MCF 10A (cell line): ENCODE measurements at regions not wholly inside any gene's neighbourhood (a gene's known extent, or its start where the extent isn't known, plus 50 kb on each side); places are given as distances from the start of the nearest gene placed in this dataset.

Experiments used
- BruUV-seq: library from RNA; stranded (reverse); fragments of 400-500 nt; replicated peaks from 2 replicates; lab custom pipeline; 2021; lab: Mats Ljungman, UMichigan
- CTCF ChIA-PET: fragments of 300-600 bp; sonication (Branson Sonifier 250); formaldehyde crosslinking; extraction: SDS; loops from one replicate; lab custom pipeline; 2021; ENCODE audit warnings: antibody characterized with exemption, inconsistent platforms; lab: Yijun Ruan, JAX
- POLR2A ChIA-PET: fragments of 300-600, 350-650 bp; sonication (Branson Sonifier 250); formaldehyde crosslinking; extraction: SDS; loops from one replicate; lab custom pipeline; 2020; ENCODE audit warnings: antibody characterized with exemption, inconsistent platforms; lab: Yijun Ruan, JAX
- DNase-seq: peaks from one replicate; pipeline ENCODE4 v3.0.0-alpha.2; 2018; ENCODE audit not compliant: unreplicated experiment
- H3K27ac Mint-ChIP-seq: one replicate; pipeline ENCODE4 v1.8.0; 2022; ENCODE audit warnings: mild to moderate bottlenecking, low read depth, mixed read lengths; ENCODE audit not compliant: unreplicated experiment
- H3K27me3 Mint-ChIP-seq: one replicate; pipeline ENCODE4 v1.8.0; 2022; ENCODE audit warnings: mixed read lengths; ENCODE audit not compliant: insufficient read depth, unreplicated experiment
- H3K36me3 Mint-ChIP-seq: one replicate; pipeline ENCODE4 v1.8.0; 2022; ENCODE audit warnings: mild to moderate bottlenecking, moderate library complexity, mixed read lengths; ENCODE audit not compliant: insufficient read depth, unreplicated experiment
- H3K4me1 Mint-ChIP-seq: one replicate; pipeline ENCODE4 v1.8.0; 2022; ENCODE audit warnings: mixed read lengths; ENCODE audit not compliant: insufficient read depth, unreplicated experiment
- H3K4me3 Mint-ChIP-seq: one replicate; pipeline ENCODE4 v1.8.0; 2022; ENCODE audit warnings: mild to moderate bottlenecking, moderate library complexity, mixed read lengths; ENCODE audit not compliant: unreplicated experiment
- H3K9me3 Mint-ChIP-seq: one replicate; pipeline ENCODE4 v1.8.0; 2022; ENCODE audit warnings: mixed read lengths; ENCODE audit not compliant: unreplicated experiment
- CTCF ChIP-seq: fragments of 200-600 bp; IDR thresholded peaks from one replicate; pipeline ENCODE4 v1.8.0; 2022; ENCODE audit warnings: antibody characterized with exemption, mild to moderate bottlenecking; ENCODE audit not compliant: unreplicated experiment
- intact Hi-C: fragments of 100-400 bp; cut with micrococcal nuclease; formaldehyde crosslinking; loops from 2 replicates; pipeline ENCODE4 v1.14.1; 2022

DNA sequence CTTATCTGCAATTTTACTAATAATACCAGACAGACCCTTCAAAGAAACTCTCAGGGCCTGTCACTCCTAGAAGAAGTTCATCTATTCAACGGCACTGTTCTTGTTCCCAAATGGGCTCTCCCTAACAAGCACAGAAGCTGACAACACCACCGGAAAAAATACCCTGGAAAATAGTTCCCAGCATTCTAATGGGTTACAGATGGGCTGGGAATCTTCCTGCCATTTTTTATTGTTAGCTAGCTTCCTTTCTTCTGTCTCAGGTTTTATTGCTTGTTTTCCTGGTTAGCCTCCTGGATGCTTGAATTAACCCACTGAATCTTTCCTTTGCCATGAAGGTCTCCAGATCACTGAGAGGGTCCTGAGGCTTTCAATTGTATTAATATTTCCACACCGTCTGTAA, 689.8 kb upstream of the NRP1 start:
- H3K27me3 Mint-ChIP-seq, result no peaks in the 10 kb centered on the region
- no peaks in the 10 kb centered on the region for H3K9me3 Mint-ChIP-seq
- no peaks in the 10 kb centered on the region for H3K36me3 Mint-ChIP-seq
- intact Hi-C loops, result no loop called here
- BruUV-seq, result no TSS peak
- POLR2A ChIA-PET, result no interaction called here
- H3K4me1 Mint-ChIP-seq, result no peaks in the 10 kb centered on the region
- H3K27ac Mint-ChIP-seq, result no peak overlapping the region
- no peak for TF ChIP-seq CTCF
- H3K4me3 Mint-ChIP-seq, result no peak overlapping the region
- CTCF ChIA-PET, result no interaction called here
- no peak for DNase-seq

- H3K36me3 Mint-ChIP-seq, result no peaks in the 10 kb centered on the region
- TF ChIP-seq CTCF, result no peak
- no TSS peak for BruUV-seq
- H3K27me3 Mint-ChIP-seq, result no peaks in the 10 kb centered on the region
- no peaks in the 10 kb centered on the region for H3K9me3 Mint-ChIP-seq
- no peak for DNase-seq
- intact Hi-C loops, result no loop called here
- ChIA-PET POLR2A (no interaction called here), CTCF (no interaction called here)
- no peak overlapping the region for H3K4me3 Mint-ChIP-seq
- no peak overlapping the region for H3K27ac Mint-ChIP-seq
- peaks cover 6% of the 10 kb centered on the region for H3K4me1 Mint-ChIP-seq
Observed at GRCh38 chr10:34022195-34022594, 687.7 kb upstream of the NRP1 start.

- ChIA-PET CTCF (interaction anchor here (0.6 kb wide), 1 partner anchor 315 kb away, joined by 3 read pairs; no protein-coding TSS in a partner anchor), POLR2A (no interaction called here)
- Mint-ChIP-seq H3K4me1 (peaks cover 6% of the 10 kb centered on the region), H3K27me3 (no peaks in the 10 kb centered on the region), H3K36me3 (no peaks in the 10 kb centered on the region), H3K27ac (no peak overlapping the region), H3K9me3 (no peaks in the 10 kb centered on the region), H3K4me3 (no peak overlapping the region)
- DNase-seq, result no peak
- BruUV-seq, result no TSS peak
- intact Hi-C loops, result no loop called here
- no peak for TF ChIP-seq CTCF
Observed at GRCh38 chr10:34018784-34019183, 684.3 kb upstream of the NRP1 start.

GRCh38 chr10:34018129-34018528, 683.7 kb upstream of the NRP1 start:
- Mint-ChIP-seq H3K4me1 (peaks cover 6% of the 10 kb centered on the region), H3K9me3 (peaks cover 4% of the 10 kb centered on the region), H3K27me3 (no peaks in the 10 kb centered on the region), H3K4me3 (no peak overlapping the region), H3K36me3 (no peaks in the 10 kb centered on the region), H3K27ac (no peak overlapping the region)
- intact Hi-C loops, result no loop called here
- no peak for DNase-seq
- no peak for TF ChIP-seq CTCF
- BruUV-seq, result no TSS peak
- CTCF ChIA-PET, result no interaction called here
- POLR2A ChIA-PET, result interaction anchor here (0.7 kb wide), 1 partner anchor 15 kb away, joined by 3 read pairs; no protein-coding TSS in a partner anchor
